ENCODE measurements at regions not wholly inside any gene's neighbourhood (a gene's known extent, or its start where the extent isn't known, plus 50 kb on each side); places are given as distances from the start of the nearest gene placed in this dataset.

GRCh38 chr12:25321772-25322171 is 71.0 kb upstream of the KRAS start:
- Histone ChIP-seq H3K9me3 (replicated peaks; ENCODE audit: control insufficient read depth, insufficient read depth, low read depth, low read length) (no peaks in the 10 kb centered on the region), H3K4me2 (ENCODE audit: insufficient read depth, low read length) (no peak overlapping the region), H3K9ac (ENCODE audit: insufficient read depth in 1 of 2, low read depth in 2 of 2, low read length in 2 of 2) (no peak overlapping the region), H3K9me1 (ENCODE audit: control insufficient read depth, insufficient read depth, low read length) (no peaks in the 10 kb centered on the region), H3K27ac (ENCODE audit: extremely low read depth, low read depth, low read length) (no peak overlapping the region), H3K27me3 (ENCODE audit: control insufficient read depth in 2 of 2, insufficient read depth in 2 of 2, low read length in 2 of 2) (peaks cover 7% of the 10 kb centered on the region in 2 experiments; a peak in 3 of 5 replicates), H3K4me3 (no peak overlapping the region), H2AFZ (ENCODE audit: low read depth, low read length) (no peak overlapping the region), H4K20me1 (replicated peaks; ENCODE audit: control insufficient read depth, insufficient read depth, low read length) (no peaks in the 10 kb centered on the region), H3K79me2 (ENCODE audit: control insufficient read depth, insufficient read depth, low read length) (no peaks in the 10 kb centered on the region), H3K4me1 (replicated peaks in 1 of 2; ENCODE audit: control insufficient read depth in 2 of 2, insufficient read depth in 2 of 2, low read length in 2 of 2) (no peaks in the 10 kb centered on the region; a peak in 1 of 5 replicates), H3K36me3 (ENCODE audit: control insufficient read depth, insufficient read depth, low read length) (no peaks in the 10 kb centered on the region)
- 0% methylated on average over 4 of the region's 4 CpGs for WGBS (ENCODE audit: insufficient coverage, low coverage, missing lambda C conversion rate)
- no TSS peak for BruUV-seq (replicated peaks)
- FAIRE-seq (no peak), ATAC-seq (no peak), DNase-seq (ENCODE audit: extremely low read depth in 1 of 4, low spot score in 3 of 4) (no peak)
- ChIA-PET POLR2A (no interaction called here), CTCF (ENCODE audit: low intra/inter-chr PET ratio) (no interaction called here)
- TF ChIP-seq SETDB1 (IDR thresholded peaks at IDR 0.05; ENCODE audit: low read length): no peak
- TF ChIP-seq CTCF (IDR thresholded peaks at IDR 0.05 in 2 of 3, conservative IDR thresholded peaks at IDR 0.05 in 1 of 3; ENCODE audit: insufficient read depth in 2 of 3, low read depth in 1 of 3, low read length in 3 of 3): no peak
- TF ChIP-seq HOXB6 (CRISPR knock-in tag; IDR thresholded peaks at IDR 0.05; ENCODE audit: borderline replicate concordance): no peak
- no peak for TF ChIP-seq YY1 (IDR thresholded peaks at IDR 0.05; ENCODE audit: borderline replicate concordance in 1 of 3, control insufficient read depth in 1 of 3, extremely low read depth in 1 of 3, insufficient read depth in 3 of 3, insufficient read length in 1 of 3, insufficient replicate concordance in 2 of 3, low read depth in 1 of 3, low read length in 2 of 3)
- TF ChIP-seq NR2C1 (IDR thresholded peaks at IDR 0.05): no peak
- TF ChIP-seq NR2C1 (tag; IDR thresholded peaks at IDR 0.05): no peak
- TF ChIP-seq NR2C2 (CRISPR knock-in tag; IDR thresholded peaks at IDR 0.05): no peak
- TF ChIP-seq NR2C2 (tag; IDR thresholded peaks at IDR 0.05): no peak
- no peak for TF ChIP-seq U2AF2 (optimal IDR thresholded peaks at IDR 0.05; ENCODE audit: low read depth, low read length)
- no peak for TF ChIP-seq MTF1 (CRISPR knock-in tag; IDR thresholded peaks at IDR 0.05; ENCODE audit: borderline replicate concordance)
- no peak for TF ChIP-seq PTRF (tag; IDR thresholded peaks at IDR 0.05)
- TF ChIP-seq FOXO4 (CRISPR knock-in tag; IDR thresholded peaks at IDR 0.05): no peak
- no peak for TF ChIP-seq TSC22D4 (tag; IDR thresholded peaks at IDR 0.05)
- TF ChIP-seq ZNF316 (IDR thresholded peaks at IDR 0.05): no peak
- TF ChIP-seq TAF9B (IDR thresholded peaks at IDR 0.05; ENCODE audit: partially characterized antibody): no peak
- TF ChIP-seq THAP12 (CRISPR knock-in tag; IDR thresholded peaks at IDR 0.05): no peak
- TF ChIP-seq LCOR (CRISPR knock-in tag; IDR thresholded peaks at IDR 0.05): no peak
- TF ChIP-seq EP300 (IDR thresholded peaks at IDR 0.05; ENCODE audit: low read length): no peak
- intact Hi-C loops (cut with micrococcal nuclease): no loop called here
- in situ Hi-C loops (cut with MboI): no loop called here
